ENCODE measurements at regions not wholly inside any gene's neighbourhood (a gene's known extent, or its start where the extent isn't known, plus 50 kb on each side); places are given as distances from the start of the nearest gene placed in this dataset.

DNA sequence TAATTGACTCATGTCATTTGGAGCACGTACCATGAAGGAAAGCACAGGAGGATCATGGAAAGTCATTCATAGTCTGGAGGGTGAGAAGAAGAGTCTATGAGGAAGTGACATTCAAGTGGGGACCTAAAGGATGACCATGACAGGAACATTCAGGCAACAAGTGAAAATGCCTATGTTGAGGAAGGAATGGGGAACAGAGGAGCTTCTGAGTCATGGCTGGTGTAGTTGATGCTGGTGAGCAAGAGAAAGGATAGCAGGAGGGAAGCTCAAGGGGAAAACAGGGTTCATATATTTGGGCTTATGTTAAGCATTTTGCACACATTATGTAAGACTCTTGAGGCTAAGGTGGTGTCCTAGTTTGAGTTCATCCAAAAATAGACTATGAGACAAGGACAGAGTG, 318.6 kb downstream of the HNRNPD start:
- no peaks in the 10 kb centered on the region; the same call in 1 of the 2 replicates for H3K27me3 ChIP-seq
- H3K4me3 ChIP-seq (ENCODE audit: low read depth, low read length): no peak overlapping the region
- TF ChIP-seq, protein P1, sequence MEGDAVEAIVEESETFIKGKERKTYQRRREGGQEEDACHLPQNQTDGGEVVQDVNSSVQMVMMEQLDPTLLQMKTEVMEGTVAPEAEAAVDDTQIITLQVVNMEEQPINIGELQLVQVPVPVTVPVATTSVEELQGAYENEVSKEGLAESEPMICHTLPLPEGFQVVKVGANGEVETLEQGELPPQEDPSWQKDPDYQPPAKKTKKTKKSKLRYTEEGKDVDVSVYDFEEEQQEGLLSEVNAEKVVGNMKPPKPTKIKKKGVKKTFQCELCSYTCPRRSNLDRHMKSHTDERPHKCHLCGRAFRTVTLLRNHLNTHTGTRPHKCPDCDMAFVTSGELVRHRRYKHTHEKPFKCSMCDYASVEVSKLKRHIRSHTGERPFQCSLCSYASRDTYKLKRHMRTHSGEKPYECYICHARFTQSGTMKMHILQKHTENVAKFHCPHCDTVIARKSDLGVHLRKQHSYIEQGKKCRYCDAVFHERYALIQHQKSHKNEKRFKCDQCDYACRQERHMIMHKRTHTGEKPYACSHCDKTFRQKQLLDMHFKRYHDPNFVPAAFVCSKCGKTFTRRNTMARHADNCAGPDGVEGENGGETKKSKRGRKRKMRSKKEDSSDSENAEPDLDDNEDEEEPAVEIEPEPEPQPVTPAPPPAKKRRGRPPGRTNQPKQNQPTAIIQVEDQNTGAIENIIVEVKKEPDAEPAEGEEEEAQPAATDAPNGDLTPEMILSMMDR (IDR thresholded peaks at IDR 0.05; ENCODE audit: low read depth, low read length): no peak
- DNase-seq: no peak
- H3K9me3 ChIP-seq: no peaks in the 10 kb centered on the region
- H3K36me3 ChIP-seq: no peaks in the 10 kb centered on the region
- H3K4me1 ChIP-seq: no peaks in the 10 kb centered on the region

DNA sequence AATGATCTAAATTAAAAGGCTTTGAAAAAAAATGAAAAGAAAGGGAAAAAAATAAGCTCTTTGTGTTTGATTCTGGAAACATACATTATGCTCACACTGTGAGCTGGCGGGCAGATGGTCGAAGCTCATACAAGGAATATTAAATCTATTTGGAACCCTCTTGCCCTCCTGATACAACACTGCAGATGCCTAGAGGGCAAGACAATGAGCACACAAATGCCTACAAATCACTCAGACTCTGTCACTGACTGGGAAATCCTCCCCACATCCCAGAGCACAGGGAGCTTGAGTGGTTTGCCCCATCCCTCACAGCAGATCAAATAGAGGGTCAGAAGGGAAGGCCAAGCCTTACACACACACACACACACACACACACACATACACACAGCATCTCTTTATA, 320.4 kb downstream of the HNRNPD start:
- TF ChIP-seq, protein P1 (IDR thresholded peaks at IDR 0.05; ENCODE audit: low read depth, low read length): no peak
- Histone ChIP-seq H3K9me3 (no peaks in the 10 kb centered on the region), H3K27me3 (no peaks in the 10 kb centered on the region; the same call in 1 of the 2 replicates), H3K36me3 (no peaks in the 10 kb centered on the region), H3K4me1 (no peaks in the 10 kb centered on the region), H3K4me3 (ENCODE audit: low read depth, low read length) (no peak overlapping the region)
- DNase-seq: no peak

DNA sequence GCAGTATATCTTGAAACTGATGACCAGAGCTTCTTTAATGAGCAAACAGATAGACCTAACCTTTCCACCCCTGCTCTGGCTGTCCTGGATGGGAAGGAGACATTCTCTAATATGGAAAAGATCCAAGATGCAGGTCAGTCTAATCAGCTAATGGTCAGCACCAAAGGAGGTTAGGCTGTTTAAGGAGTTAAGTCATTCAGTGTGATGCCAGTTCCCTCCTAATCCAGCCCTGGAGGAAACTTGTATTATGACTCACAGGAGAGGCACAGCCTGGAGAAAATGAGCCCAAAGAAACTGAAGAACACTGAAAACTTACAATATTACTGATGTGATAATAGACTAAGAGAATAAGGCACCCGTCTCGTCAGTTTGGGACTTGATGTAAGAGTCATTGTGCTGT, 323.0 kb downstream of the HNRNPD start:
- no peaks in the 10 kb centered on the region for H3K4me1 ChIP-seq
- DNase-seq: no peak

DNA sequence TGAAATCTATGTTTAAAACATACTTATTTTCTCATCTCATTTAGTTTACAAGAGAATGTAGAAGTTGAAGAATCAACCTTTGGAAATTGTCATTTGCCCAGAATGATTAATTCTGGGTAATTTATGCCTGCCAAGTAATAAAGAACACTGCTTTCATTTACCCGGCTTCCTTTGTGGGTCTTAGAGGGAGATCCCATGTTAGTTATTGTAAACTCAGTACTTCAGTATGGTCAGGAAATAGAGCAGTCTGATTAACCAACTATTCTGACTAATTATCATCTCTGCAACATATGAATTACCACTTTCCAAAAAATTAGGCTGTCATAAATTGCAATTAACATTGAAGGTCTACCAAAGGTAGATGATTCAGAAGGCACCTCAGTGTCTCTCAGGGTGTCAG, 324.5 kb downstream of the HNRNPD start:
- Histone ChIP-seq H3K4me3 (ENCODE audit: low read depth, low read length) (no peak overlapping the region), H3K4me1 (no peaks in the 10 kb centered on the region), H3K36me3 (no peaks in the 10 kb centered on the region), H3K27me3 (peaks cover 19% of the 10 kb centered on the region), H3K9me3 (no peaks in the 10 kb centered on the region)
- no peak for DNase-seq
- TF ChIP-seq, protein P1 (IDR thresholded peaks at IDR 0.05; ENCODE audit: low read depth, low read length): no peak

More for the DNA sequence above, 323.0 kb downstream of the HNRNPD start:
- Histone ChIP-seq H3K9me3 (no peaks in the 10 kb centered on the region), H3K4me3 (ENCODE audit: low read depth, low read length) (no peak overlapping the region), H3K27me3 (peaks cover 5% of the 10 kb centered on the region), H3K36me3 (no peaks in the 10 kb centered on the region)
- TF ChIP-seq, protein P1 (IDR thresholded peaks at IDR 0.05; ENCODE audit: low read depth, low read length): no peak

DNA sequence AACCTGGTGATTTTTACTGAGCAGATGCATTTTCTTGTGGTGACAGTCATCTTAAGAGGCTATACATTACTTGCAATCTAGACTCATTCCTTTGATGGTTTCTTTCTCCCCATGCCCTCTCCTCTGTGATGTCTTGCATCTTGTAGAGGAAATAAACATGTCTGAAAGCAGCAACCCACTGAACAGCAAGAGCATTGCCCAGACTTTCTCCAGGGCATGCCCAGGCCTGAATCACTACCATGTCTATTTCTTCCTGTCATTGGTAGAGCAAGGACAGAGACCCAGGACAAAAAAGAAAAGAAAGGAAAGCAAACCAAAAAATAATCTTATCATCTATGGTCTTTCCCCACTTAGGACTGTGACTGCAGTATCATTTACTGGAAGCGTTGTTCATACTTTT, 326.1 kb downstream of the HNRNPD start:
- Histone ChIP-seq H3K36me3 (no peaks in the 10 kb centered on the region), H3K4me3 (ENCODE audit: low read depth, low read length) (no peak overlapping the region), H3K4me1 (no peaks in the 10 kb centered on the region), H3K9me3 (no peaks in the 10 kb centered on the region), H3K27me3 (peaks cover 35% of the 10 kb centered on the region)
- no peak for DNase-seq
- TF ChIP-seq, protein P1 (IDR thresholded peaks at IDR 0.05; ENCODE audit: low read depth, low read length): no peak

DNA sequence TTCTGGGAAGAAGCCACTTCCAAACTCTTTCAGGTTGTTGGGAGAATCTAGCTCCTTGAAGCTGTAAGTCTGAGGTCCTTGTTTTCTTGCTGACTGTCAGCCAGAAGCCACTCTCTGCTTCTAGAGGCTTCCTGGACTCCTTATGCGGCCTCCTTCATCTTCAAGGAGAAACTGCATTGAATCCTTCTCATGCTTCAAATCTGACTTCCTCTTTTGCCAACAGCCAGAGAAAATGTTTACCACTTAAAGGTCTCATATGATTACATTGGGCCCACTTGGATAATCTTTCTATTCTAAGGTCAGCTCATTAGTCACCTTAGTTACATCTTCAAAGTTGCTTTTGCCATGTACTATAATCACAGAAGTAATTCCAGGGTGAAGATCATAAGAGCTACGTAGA, 327.0 kb downstream of the HNRNPD start:
- peaks cover 41% of the 10 kb centered on the region for H3K27me3 ChIP-seq
- no peak for DNase-seq
- no peak overlapping the region for H3K4me3 ChIP-seq (ENCODE audit: low read depth, low read length)
- H3K4me1 ChIP-seq: no peaks in the 10 kb centered on the region
- no peaks in the 10 kb centered on the region for H3K9me3 ChIP-seq
- TF ChIP-seq, protein P1 (IDR thresholded peaks at IDR 0.05; ENCODE audit: low read depth, low read length): no peak
- no peaks in the 10 kb centered on the region for H3K36me3 ChIP-seq

All from BE2C (cell line).